NB4 (cell line): ENCODE measurements at regions not wholly inside any gene's neighbourhood (a gene's known extent, or its start where the extent isn't known, plus 50 kb on each side); places are given as distances from the start of the nearest gene placed in this dataset.

ENCODE experiments used
- CTCF ChIP-seq: IDR thresholded peaks from one replicate; pipeline ENCODE4 v1.5.1; 2012; ENCODE audit warnings: low read depth, low read length
- POLR2A ChIP-seq: IDR thresholded peaks from 2 replicates; pipeline ENCODE4 v1.6.1; 2011; ENCODE audit warnings: mild to moderate bottlenecking; ENCODE audit not compliant: insufficient read length; ENCODE audit errors: extremely low read depth

- no peak for TF ChIP-seq CTCF
- no peak for TF ChIP-seq POLR2A
These were observed 1938.5 kb upstream of the DEFB115 start for GRCh38 chr20:29318871-29319461.
